HEK293T (cell line): ENCODE measurements at regions not wholly inside any gene's neighbourhood (a gene's known extent, or its start where the extent isn't known, plus 50 kb on each side); places are given as distances from the start of the nearest gene placed in this dataset.

Experiments
- CTCF ChIA-PET: fragments of 350-600 bp; formaldehyde crosslinking; extraction: SDS; loops from one replicate; lab custom pipeline; 2021; ENCODE audit warnings: antibody characterized with exemption, inconsistent platforms; lab: Yijun Ruan, JAX
- POLR2A ChIA-PET: fragments of 350-600 bp; formaldehyde crosslinking; extraction: SDS; loops from one replicate; lab custom pipeline; 2020; ENCODE audit warnings: antibody characterized with exemption, inconsistent platforms; lab: Yijun Ruan, JAX
- DNase-seq: peaks from one replicate; pipeline ENCODE4 v3.0.0; 2012; ENCODE audit warnings: mixed read lengths; ENCODE audit errors: extremely low spot score
- ARNT ChIP-seq: fragments of 450-650 bp; IDR thresholded peaks from 2 replicates; pipeline ENCODE4 v1.6.1; 2017; ENCODE audit warnings: mild to moderate bottlenecking
- BHLHE40 ChIP-seq: fragments of 450-650 bp; IDR thresholded peaks from 2 replicates; pipeline ENCODE4 v1.6.1; 2016; ENCODE audit warnings: mild to moderate bottlenecking, moderate library complexity, borderline replicate concordance
- CTBP1 ChIP-seq: fragments of 450-650 bp; IDR thresholded peaks from 2 replicates; pipeline ENCODE4 v1.6.1; 2016; ENCODE audit warnings: borderline replicate concordance
- ELF4 ChIP-seq: fragments of 450-650 bp; IDR thresholded peaks from 2 replicates; pipeline ENCODE4 v1.6.1; 2017; ENCODE audit warnings: antibody characterized with exemption
- FOXA1 ChIP-seq: fragments of 450-650 bp; IDR thresholded peaks from 2 replicates; pipeline ENCODE4 v1.6.1; 2016; ENCODE audit warnings: mild to moderate bottlenecking
- FOXK2 ChIP-seq: fragments of 450-650 bp; IDR thresholded peaks from 2 replicates; pipeline ENCODE4 v1.6.1; 2016; ENCODE audit warnings: mild to moderate bottlenecking
- FOXM1 ChIP-seq: fragments of 450-650 bp; IDR thresholded peaks from 2 replicates; pipeline ENCODE4 v1.6.1; 2017; ENCODE audit warnings: mild to moderate bottlenecking, borderline replicate concordance
- HDGF ChIP-seq: fragments of 450-650 bp; IDR thresholded peaks from 2 replicates; pipeline ENCODE4 v1.6.1; 2017; ENCODE audit warnings: antibody characterized with exemption, borderline replicate concordance
- L3MBTL2 ChIP-seq: fragments of 450-650 bp; conservative IDR thresholded peaks from 2 replicates; pipeline ENCODE4 v1.6.1; 2016; ENCODE audit warnings: mild to moderate bottlenecking
- LEF1 ChIP-seq: fragments of 450-650 bp; IDR thresholded peaks from 2 replicates; pipeline ENCODE4 v1.6.1; 2017; ENCODE audit warnings: mild to moderate bottlenecking, borderline replicate concordance
- NFRKB ChIP-seq: fragments of 450-650 bp; IDR thresholded peaks from 2 replicates; pipeline ENCODE4 v1.6.1; 2016; ENCODE audit warnings: mild to moderate bottlenecking, moderate library complexity
- SP1 ChIP-seq: fragments of 450-650 bp; IDR thresholded peaks from 2 replicates; pipeline ENCODE4 v1.6.1; 2017
- SUZ12 ChIP-seq: fragments of 450-650 bp; IDR thresholded peaks from 2 replicates; pipeline ENCODE4 v1.6.1; 2016; ENCODE audit warnings: mild to moderate bottlenecking
- TARDBP ChIP-seq: fragments of 450-650 bp; IDR thresholded peaks from 2 replicates; pipeline ENCODE4 v1.6.1; 2016
- ZNF384 ChIP-seq: fragments of 450-650 bp; IDR thresholded peaks from 2 replicates; pipeline ENCODE4 v1.6.1; 2016
- TF ChIP-seq, protein P1 (sequence below): fragments of 450-650 bp; IDR thresholded peaks from 2 replicates; pipeline ENCODE4 v1.6.1; 2016

DNA sequence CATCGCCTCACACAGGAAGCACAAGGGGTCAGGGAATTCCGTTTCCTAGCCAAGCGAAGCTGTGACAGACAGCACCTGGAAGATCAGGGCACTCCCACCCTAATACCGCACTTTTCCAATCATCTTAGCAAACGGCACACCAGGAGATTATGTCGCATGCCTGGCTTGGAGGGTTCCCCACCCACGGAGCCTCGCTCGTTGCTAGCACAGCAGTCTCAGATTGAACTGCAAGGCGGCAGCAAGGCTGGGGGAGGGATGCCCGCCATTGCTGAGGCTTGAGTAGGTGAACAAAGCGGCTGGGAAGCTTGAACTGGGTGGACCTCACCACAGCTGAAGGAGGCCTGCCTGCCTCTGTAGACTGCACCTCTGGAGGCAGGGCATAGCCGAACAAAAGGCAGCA lies 384.8 kb downstream of the CNTN6 start:
- TF ChIP-seq ZNF384 (no peak), FOXM1 (no peak), ELF4 (no peak), SP1 (no peak), BHLHE40 (no peak), L3MBTL2 (no peak)
- TF ChIP-seq, protein P1, sequence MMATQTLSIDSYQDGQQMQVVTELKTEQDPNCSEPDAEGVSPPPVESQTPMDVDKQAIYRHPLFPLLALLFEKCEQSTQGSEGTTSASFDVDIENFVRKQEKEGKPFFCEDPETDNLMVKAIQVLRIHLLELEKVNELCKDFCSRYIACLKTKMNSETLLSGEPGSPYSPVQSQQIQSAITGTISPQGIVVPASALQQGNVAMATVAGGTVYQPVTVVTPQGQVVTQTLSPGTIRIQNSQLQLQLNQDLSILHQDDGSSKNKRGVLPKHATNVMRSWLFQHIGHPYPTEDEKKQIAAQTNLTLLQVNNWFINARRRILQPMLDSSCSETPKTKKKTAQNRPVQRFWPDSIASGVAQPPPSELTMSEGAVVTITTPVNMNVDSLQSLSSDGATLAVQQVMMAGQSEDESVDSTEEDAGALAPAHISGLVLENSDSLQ, result no peak
- POLR2A ChIA-PET, result no interaction called here

DNA sequence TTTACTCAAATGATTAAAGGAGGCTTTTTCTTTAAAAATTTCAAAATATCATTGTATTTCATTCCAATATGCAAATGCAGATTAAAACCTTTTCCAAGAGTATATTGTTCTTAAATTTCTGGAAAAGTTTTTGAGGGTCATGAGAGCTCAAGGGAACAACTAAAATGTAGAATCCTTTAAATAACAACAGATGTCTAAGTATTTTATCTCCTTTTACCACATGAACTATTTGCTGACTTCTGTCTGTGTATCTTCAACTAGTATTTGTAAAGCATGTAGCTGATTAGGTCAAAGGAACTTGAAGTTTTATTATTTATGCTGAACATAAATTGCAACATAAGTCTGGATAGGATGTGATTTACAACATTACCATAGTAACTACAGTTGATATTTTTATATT lies 402.6 kb downstream of the CNTN6 start:
- no peak for TF ChIP-seq FOXM1
- no peak for TF ChIP-seq FOXK2
- TF ChIP-seq L3MBTL2, result no peak
- TF ChIP-seq FOXA1, result no peak
- no peak for TF ChIP-seq HDGF
- TF ChIP-seq ELF4, result no peak
- TF ChIP-seq SUZ12, result no peak
- no peak for TF ChIP-seq ARNT
- TF ChIP-seq LEF1, result no peak
- TF ChIP-seq, protein P1, result no peak
- TF ChIP-seq TARDBP, result no peak
- TF ChIP-seq NFRKB, result no peak
- TF ChIP-seq BHLHE40, result no peak
- no peak for TF ChIP-seq CTBP1
- no peak for TF ChIP-seq SP1
- TF ChIP-seq ZNF384, result no peak
- ChIA-PET POLR2A (no interaction called here), CTCF (no interaction called here)
- DNase-seq, result no peak

More for the DNA sequence above, 384.8 kb downstream of the CNTN6 start:
- DNase-seq, result no peak
- CTCF ChIA-PET, result no interaction called here

DNA sequence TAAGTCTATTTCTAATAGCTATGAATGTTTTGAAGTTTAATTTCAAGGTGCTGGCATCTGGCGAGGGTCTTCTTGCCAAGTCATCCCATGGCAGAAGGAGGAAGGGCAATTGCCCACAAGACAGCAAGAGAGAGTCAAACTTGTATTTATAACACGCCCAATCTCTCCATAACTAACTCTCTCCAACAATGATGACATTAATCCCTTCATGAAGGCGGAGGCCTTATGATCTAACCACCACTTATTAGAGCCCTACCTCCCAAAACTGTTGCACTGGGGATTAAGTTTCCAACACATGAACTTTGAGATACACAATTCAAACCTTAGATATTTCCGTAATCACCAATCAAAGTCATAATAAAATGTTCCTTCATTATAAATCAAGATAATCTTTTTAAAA lies 406.9 kb downstream of the CNTN6 start:
- DNase-seq, result no peak
- ChIA-PET POLR2A (no interaction called here), CTCF (no interaction called here)
- TF ChIP-seq CTBP1 (no peak), LEF1 (no peak), ZNF384 (no peak), SUZ12 (no peak), FOXM1 (no peak), FOXA1 (no peak), SP1 (no peak), HDGF (no peak), NFRKB (no peak), BHLHE40 (no peak), FOXK2 (no peak), TARDBP (no peak), ARNT (no peak), L3MBTL2 (no peak)
- TF ChIP-seq, protein P1, result no peak

DNA sequence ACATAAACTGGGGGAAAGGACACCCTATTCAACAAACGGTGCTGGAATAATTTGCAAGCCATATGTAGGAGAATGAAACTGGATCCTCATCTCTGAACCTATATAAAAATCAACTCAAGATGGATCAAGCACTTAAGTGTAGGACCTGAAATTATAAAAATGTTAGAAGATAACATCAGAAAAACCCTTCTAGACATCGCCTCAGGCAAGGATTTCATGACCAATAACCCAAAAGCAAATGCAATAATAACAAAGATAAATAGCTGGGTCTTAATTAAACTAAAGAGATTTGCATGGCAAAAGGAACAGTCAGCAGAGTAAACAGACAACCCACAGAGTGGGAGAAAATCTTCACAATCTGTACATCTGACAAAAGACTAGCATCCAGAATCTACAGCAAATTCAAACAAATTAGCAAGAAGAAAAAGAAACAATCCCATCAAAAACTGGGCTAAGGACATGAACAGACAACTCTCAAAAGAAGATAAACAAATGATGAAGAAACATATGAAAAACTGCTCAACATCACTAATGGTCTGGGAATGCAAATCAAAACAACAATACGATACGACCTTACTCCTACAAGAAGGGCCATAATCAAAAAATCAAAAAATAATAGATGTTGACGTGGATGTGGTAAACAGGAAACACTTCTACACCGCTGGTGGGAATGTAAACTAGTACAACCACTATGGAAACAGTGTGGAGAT lies 408.7 kb downstream of the CNTN6 start:
- TF ChIP-seq ARNT (no peak), TARDBP (no peak), HDGF (no peak), CTBP1 (no peak), BHLHE40 (no peak), L3MBTL2 (no peak), ZNF384 (no peak), LEF1 (no peak), NFRKB (no peak), SUZ12 (no peak), FOXM1 (no peak)
- POLR2A ChIA-PET, result no interaction called here
- DNase-seq, result no peak
- CTCF ChIA-PET, result no interaction called here

DNA sequence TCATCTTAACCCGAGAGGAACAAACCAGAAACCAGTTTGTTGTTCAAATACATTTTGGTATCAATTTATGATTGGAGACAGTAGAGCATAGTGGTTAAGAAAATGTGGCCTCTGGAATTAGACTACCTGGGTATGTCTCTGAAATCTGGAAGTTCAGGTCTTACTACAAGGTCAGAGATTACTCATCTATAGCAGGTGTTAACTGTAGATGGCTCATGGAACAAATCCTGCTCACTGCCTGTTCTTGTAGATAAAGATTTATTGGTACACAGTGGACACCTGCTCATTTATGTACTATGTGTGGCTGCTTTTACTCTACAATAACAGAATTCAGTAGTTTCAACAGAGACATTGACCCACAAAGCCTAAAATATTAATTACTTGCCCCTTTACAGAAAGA lies 413.3 kb downstream of the CNTN6 start:
- TF ChIP-seq LEF1 (no peak), BHLHE40 (no peak), ARNT (no peak), SP1 (no peak), SUZ12 (no peak), FOXA1 (no peak)
- DNase-seq, result no peak
- POLR2A ChIA-PET, result no interaction called here
- CTCF ChIA-PET, result no interaction called here

DNA sequence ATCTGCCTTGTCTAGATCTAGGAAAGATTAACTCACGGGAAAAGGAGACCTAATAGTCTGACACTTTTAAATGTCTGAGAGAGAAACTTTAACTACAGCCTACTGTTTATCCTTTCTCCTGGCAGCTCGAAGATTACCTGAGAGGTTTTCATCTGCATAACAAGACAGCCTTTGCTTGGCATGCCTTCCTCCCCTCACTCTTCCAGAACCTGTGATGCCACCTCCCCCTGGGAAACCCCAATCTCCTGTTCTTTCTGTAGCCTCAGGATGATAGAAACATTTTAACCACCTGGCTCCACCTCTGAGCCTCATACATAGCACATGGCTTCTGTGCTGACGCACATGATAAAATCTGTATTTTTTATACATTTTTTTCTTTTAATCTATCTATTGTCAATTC lies 420.8 kb downstream of the CNTN6 start:
- DNase-seq, result no peak
- ChIA-PET CTCF (no interaction called here), POLR2A (no interaction called here)
- TF ChIP-seq HDGF (no peak), ELF4 (no peak), FOXA1 (no peak), SP1 (no peak), LEF1 (no peak), ARNT (no peak), L3MBTL2 (no peak), NFRKB (no peak), SUZ12 (no peak), FOXK2 (no peak), ZNF384 (no peak), FOXM1 (no peak)
- TF ChIP-seq, protein P1, result no peak
